Stimulated activated CD4-positive, alpha-beta T cell treated with anti-CD3 and anti-CD28 coated beads, Interleukin-4, amount 100 ng/mL, for 1 hour (primary cell): ENCODE measurements at regions not wholly inside any gene's neighbourhood (a gene's known extent, or its start where the extent isn't known, plus 50 kb on each side); places are given as distances from the start of the nearest gene placed in this dataset.
"Not testable (repeated sequence)": the region's sequence is repeated elsewhere in the genome, so short reads cannot be mapped to it uniquely, and the experiment has no call there.

Experiments used
- DNase-seq: peaks from one replicate; pipeline ENCODE4 v3.0.0-alpha.2; 2020

DNA sequence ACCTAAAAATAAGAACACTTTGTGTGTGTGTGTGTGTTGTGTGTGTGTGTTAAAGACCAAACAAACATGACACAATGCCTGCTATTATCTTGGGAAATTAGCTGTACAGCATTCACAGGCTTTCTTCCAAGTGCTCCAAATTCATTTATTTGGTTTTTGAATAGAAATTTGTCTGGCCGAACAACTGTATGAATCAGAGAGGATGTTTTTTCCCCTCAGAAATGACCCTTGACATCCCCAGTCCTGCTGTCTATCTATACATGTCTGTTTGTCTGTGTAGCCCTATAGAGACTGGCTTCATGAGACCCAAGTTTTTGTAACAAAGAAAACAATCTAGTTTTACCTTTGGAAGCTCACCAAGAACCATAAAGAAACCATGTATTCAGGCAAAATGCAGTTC, 549.8 kb downstream of the NSUN3 start:
- no peak for DNase-seq

GRCh38 chr3:94614192-94614591, 551.3 kb downstream of the NSUN3 start:
- no peak for DNase-seq

GRCh38 chr3:94615275-94616065, 552.6 kb downstream of the NSUN3 start:
- no peak for DNase-seq

- DNase-seq = no peak
Measured at GRCh38 chr3:94616833-94617232, 554.0 kb downstream of the NSUN3 start.

GRCh38 chr3:94617312-94617711, 554.5 kb downstream of the NSUN3 start:
- no peak for DNase-seq

GRCh38 chr3:94619643-94620042, 556.8 kb downstream of the NSUN3 start:
- no peak for DNase-seq

GRCh38 chr3:94626573-94626972, 563.7 kb downstream of the NSUN3 start:
- no peak for DNase-seq

DNA sequence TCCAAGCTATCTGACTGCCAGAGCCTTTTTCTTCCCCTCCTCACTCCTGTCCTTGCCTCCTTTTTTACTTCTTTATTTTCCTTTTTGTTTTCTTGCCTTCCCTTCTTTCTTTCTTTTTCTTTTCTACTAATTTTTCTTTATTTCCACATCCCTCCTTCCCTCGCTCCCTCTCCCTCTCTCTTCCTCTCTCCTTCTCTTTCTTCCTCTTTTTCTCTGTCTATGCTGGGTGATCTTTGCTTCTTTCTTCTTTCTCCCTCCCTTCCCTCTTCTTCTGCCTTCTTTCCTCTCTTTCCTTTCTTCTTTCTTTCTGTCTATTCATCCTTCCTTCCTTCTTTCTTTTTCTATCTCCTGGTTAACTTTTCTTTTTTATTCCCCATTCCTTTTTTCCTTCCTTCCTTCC, 564.8 kb downstream of the NSUN3 start:
- DNase-seq = no peak

DNA sequence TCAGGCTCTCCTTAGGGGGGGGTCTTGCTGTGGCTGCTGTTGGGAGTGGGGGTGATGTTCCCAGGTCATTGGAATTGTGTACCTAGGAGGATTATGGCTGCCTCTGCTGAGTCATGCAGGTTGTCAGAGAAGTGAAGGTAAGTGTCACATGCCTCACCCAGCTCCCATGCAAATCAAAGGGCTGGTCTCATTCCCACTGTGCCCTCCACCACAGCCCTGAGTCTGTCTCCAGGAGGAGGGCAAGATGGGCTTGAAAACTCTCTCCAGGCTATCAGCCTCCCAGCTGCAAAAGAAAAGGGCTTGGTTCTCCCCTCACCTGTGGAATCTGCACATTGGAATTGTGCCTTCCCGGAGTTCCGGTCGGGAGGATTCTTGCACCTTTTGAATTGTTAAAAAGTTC, 580.5 kb downstream of the NSUN3 start:
- DNase-seq = no peak

DNA sequence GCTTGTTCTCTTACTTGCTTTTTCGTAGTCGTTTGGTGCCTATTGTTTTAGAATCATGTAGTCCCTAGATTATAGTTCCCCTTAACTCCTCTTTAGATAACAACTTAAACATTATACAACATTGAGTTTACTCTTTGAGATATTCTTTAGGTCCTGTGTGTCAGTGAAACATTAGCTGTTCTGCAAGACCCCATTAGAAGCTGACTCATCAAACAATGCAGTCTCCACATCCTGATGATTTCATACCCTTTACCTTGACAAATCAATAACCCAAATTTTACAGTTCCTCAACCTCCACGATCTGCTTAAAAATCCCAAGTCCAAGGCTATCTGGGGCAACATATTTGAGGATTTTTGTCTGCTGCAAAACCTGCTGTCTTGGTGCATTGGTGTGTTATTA, 582.9 kb downstream of the NSUN3 start:
- no peak for DNase-seq

DNA sequence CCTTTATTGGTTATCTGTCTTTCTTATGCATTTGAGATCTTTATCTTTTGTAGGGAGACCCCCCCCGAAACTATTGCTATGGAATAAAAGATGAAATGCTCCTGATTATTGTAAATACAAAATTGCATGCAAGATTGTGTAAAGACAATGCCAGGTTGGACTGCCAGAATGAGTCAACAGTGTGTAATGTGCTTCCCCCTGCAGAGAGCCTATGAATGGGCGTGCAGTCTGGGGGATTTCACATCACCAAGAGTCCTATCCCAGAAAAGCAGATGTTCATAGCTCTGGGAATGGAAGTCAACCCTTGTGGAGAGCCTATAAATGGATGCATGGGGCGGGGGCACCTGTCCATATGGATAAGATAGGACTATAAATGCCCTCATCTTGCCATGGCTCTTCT, 584.3 kb downstream of the NSUN3 start:
- DNase-seq = no peak

- DNase-seq = not testable (repeated sequence)
Measured at GRCh38 chr3:94648270-94649180, 585.7 kb downstream of the NSUN3 start.

- no peak for DNase-seq
Measured at GRCh38 chr3:94654096-94654495, 591.2 kb downstream of the NSUN3 start.

DNA sequence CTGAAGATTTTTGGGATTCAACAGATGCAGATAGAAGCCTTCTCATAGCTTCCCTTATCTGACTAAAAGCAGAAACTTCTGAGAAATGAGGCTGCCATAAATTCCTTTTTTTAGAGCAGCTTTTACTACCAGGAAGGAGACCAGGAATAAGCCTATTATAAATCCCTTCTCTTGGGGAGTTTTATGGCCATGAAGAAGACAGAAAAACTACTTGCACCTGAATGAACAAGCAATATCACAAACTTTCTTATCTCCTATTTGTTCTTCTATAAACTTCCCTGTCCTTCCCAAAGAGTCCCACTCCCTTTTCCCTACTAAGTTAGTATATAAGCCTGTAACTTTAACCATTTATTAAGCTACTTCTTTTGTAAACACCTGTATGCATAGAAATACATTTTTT, 603.1 kb downstream of the NSUN3 start:
- DNase-seq = no peak

GRCh38 chr3:94671078-94671477, 608.2 kb downstream of the NSUN3 start:
- DNase-seq = no peak

GRCh38 chr3:94673876-94674275, 611.0 kb downstream of the NSUN3 start:
- DNase-seq = no peak

DNA sequence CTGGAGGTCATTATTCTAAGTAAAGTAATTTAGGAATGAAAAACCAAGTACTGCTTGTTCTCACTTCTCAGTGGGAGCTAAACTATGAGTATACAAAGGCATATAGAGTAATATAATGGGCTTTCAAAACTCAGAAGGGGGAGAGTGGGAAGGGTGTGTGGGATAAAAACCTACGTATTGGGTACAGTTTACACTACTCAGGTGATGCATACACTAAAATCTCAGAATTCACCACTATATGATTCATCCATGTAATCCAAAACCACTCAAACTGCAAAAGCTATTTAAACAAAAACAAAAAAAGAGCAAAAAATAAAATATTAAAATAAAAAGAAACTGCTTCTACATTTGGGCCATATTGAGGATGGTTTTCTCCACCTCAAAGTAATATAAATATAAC, 623.3 kb downstream of the NSUN3 start:
- DNase-seq = no peak

DNA sequence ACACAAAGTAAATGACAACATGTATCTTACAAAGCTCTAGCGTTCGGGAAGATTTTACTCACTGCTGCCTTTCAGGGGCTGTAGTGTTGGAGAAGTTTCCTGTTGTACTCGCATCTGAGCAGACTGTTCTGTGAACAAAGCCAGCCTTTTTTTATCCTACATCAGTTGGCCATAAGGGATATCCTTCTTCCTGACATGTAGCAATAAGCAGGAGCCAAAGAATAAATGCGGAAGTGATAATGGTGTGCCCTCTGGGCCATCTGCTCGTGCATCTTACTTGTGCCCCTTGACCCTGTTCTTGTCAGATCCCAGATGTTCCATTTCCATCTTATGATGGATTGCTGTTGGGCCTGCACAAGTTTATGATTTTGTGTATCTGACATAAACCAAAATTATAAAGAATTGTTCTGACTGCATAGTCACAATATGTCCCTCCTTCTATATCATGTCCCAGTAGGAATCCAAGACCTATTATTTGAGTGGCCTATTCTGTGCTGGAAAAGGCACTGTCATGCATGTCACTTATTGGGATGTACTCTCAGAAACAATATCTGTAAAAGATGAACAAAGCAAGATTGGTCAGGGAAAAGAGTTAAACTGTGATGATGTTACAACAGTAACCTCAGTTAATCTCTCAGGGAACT, 631.3 kb downstream of the NSUN3 start:
- DNase-seq = no peak

- no peak for DNase-seq
Measured at GRCh38 chr3:94694894-94695293, 632.0 kb downstream of the NSUN3 start.

DNA sequence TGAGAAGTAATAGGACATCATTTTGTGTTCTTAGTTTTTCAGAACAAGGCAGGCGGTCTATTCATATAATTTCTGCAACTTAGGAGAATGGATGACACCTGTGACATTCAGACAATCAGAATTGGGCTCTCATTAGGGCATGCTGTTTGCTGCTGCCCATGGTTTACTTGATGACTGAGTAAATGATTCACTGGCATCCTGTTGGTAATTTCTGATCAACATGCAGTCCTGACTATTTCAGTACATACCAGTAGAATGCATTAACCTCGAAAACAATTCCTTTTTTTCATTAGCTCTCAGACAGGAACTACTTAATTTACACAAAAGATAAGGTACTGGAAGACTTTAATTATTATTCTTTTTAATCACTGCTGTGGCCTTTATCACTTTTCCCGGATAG, 641.6 kb downstream of the NSUN3 start:
- DNase-seq = no peak

DNA sequence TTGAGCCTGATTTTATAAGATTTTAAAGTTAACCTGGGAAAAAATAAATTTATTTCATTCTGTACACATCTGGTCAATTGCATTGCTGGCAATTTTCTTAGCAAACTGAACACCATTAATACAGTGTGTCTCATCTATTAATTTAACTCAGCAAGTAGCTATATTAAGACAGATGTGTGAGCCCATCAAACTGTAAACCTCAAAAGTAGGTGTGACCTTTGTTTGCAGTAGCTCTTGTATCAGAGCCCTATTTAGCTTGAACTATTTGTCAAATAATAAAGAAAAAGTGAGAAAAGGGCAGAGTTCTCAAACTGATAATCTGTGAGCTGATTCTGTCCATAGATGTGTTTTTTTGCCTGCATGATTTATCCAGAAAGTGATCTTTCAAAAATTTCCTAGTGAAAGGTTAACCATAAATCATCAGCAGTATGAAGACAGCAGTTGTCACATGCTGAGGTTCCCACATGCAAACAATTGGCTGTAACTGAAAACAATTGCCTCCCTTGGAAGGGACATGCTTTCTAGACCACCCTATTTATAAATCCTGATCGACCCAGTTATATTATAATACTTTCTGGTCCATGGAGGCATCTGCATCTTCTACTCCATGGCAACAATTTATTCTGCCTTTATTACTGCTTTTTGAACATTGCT, 646.5 kb downstream of the NSUN3 start:
- no peak for DNase-seq

GRCh38 chr3:94714194-94714593, 651.3 kb downstream of the NSUN3 start:
- DNase-seq = no peak
